ENCODE measurements at regions not wholly inside any gene's neighbourhood (a gene's known extent, or its start where the extent isn't known, plus 50 kb on each side); places are given as distances from the start of the nearest gene placed in this dataset.

DNA sequence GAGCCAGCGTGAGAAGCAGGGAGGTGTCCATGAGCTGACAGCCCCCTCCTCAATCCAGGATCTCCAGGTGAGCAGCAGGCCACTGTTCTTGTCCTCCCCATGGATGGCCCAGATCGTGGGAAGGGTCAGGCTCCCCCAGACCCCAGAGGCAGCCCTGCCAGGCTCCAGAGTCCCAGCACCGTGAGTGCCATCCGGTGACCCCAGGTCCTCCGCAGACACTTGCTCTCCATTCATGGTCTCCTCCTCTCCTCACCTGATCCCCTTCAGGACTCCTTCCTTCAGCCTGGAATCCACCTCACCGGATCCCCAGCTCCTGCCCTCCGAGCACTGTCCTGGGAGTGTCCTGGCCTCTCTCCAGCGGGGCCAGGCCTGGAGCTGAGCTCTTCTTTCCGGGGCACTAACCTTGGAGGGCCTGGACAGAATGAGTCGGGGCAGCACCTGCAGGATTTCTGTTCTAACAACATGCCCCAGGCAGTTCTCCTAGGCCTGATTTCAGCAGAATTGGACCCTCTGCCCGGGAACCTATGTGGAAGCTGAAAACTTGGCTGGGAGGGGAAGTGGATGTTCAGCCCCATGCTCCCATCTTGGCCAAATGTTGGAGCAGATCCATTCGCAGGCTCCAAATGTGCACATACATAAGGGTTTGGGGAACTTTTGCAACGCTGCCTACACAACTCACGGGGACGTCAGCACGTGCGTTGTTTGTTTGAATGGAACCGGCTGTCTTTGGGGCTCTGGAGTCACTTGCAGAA, 341.6 kb upstream of the SFSWAP start:
- H3K27me3 ChIP-seq (ENCODE audit: control insufficient read depth, insufficient read depth, low read length), result no peaks in the 10 kb centered on the region
- TF ChIP-seq, protein P1, sequence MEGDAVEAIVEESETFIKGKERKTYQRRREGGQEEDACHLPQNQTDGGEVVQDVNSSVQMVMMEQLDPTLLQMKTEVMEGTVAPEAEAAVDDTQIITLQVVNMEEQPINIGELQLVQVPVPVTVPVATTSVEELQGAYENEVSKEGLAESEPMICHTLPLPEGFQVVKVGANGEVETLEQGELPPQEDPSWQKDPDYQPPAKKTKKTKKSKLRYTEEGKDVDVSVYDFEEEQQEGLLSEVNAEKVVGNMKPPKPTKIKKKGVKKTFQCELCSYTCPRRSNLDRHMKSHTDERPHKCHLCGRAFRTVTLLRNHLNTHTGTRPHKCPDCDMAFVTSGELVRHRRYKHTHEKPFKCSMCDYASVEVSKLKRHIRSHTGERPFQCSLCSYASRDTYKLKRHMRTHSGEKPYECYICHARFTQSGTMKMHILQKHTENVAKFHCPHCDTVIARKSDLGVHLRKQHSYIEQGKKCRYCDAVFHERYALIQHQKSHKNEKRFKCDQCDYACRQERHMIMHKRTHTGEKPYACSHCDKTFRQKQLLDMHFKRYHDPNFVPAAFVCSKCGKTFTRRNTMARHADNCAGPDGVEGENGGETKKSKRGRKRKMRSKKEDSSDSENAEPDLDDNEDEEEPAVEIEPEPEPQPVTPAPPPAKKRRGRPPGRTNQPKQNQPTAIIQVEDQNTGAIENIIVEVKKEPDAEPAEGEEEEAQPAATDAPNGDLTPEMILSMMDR (IDR thresholded peaks at IDR 0.05; ENCODE audit: insufficient read depth, low read length, severe bottlenecking), result no peak
- no peak for DNase-seq (ENCODE audit: low read depth)
- no peaks in the 10 kb centered on the region for H3K36me3 ChIP-seq (ENCODE audit: control insufficient read depth, insufficient read depth, low read length)
- FAIRE-seq, result no peak
- H3K4me3 ChIP-seq (ENCODE audit: low read depth, low read length), result no peak overlapping the region

DNA sequence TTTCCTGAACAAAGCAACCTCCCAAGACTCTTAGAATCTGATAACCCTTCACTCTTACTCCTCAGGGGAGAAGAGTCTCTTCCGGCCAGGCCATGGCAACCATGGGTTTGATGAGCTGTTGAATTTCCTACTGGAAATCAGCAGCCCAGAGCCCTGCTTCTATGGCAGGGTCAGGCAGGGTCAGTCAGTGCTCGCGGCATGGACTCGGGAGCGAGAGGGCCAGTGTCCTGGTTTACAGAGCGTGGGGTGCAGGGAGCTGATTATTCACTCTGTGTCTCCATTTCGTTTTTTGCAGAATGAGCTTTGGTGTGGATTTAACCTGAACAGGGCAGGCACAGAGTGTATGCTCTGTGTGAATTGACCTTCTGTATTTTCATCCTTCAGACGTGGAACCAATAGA, 340.6 kb upstream of the SFSWAP start:
- no peak for FAIRE-seq
- no peaks in the 10 kb centered on the region for H3K27me3 ChIP-seq (ENCODE audit: control insufficient read depth, insufficient read depth, low read length)
- no peaks in the 10 kb centered on the region for H3K36me3 ChIP-seq (ENCODE audit: control insufficient read depth, insufficient read depth, low read length)
- H3K4me3 ChIP-seq (ENCODE audit: low read depth, low read length), result no peak overlapping the region
- TF ChIP-seq, protein P1 (IDR thresholded peaks at IDR 0.05; ENCODE audit: insufficient read depth, low read length, severe bottlenecking), result no peak
- DNase-seq (ENCODE audit: low read depth), result no peak

- H3K4me3 ChIP-seq (ENCODE audit: low read depth, low read length), result no peak overlapping the region
- TF ChIP-seq, protein P1 (IDR thresholded peaks at IDR 0.05; ENCODE audit: insufficient read depth, low read length, severe bottlenecking), result no peak
- FAIRE-seq (no peak), DNase-seq (ENCODE audit: low read depth) (no peak)
- no peaks in the 10 kb centered on the region for H3K27me3 ChIP-seq (ENCODE audit: control insufficient read depth, insufficient read depth, low read length)
- no peaks in the 10 kb centered on the region for H3K36me3 ChIP-seq (ENCODE audit: control insufficient read depth, insufficient read depth, low read length)
Measured at GRCh38 chr12:131370791-131371347, 340.0 kb upstream of the SFSWAP start.

DNA sequence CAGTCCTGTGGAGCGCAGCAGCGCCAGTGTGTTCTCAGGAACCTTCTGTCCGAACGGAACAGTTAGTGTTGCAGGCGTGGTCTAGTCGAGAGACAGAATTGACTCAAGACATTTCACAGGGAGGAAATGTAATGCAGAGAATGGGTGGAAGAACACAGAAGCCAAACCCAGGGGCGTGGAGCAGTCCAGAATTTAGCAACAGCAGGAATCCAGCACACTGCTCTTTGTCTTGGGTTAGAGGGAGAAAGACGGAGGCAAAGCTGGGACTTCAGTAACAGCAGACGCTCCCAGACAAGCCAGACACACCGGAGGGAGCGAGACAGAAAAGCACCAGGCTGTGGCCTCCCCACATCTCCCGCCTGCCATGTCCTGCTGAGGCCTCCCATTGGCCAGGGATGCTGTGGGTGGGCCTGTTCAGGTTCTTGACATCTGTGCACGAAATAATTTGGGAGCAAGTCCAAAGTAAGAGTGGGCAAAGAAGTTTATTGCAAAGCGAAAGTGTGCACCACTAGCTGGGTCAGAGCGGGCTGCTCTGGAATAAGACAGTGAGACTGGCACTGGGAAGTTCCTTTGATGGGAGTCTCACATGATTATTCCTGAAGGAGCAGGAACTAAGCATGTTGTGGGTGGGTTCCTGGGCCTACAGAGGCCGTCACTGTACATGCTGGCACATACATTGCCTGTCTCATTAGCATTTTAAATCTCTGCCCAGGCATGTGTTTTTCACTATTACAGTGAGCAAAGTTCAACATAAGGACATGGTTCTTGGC, 339.3 kb upstream of the SFSWAP start:
- TF ChIP-seq, protein P1 (IDR thresholded peaks at IDR 0.05; ENCODE audit: insufficient read depth, low read length, severe bottlenecking), result no peak
- H3K36me3 ChIP-seq (ENCODE audit: control insufficient read depth, insufficient read depth, low read length), result no peaks in the 10 kb centered on the region
- H3K27me3 ChIP-seq (ENCODE audit: control insufficient read depth, insufficient read depth, low read length), result no peaks in the 10 kb centered on the region
- FAIRE-seq, result no peak
- no peak overlapping the region for H3K4me3 ChIP-seq (ENCODE audit: low read depth, low read length)
- DNase-seq (ENCODE audit: low read depth), result no peak

- TF ChIP-seq, protein P1 (IDR thresholded peaks at IDR 0.05; ENCODE audit: insufficient read depth, low read length, severe bottlenecking), result no peak
- FAIRE-seq, result no peak
- no peak overlapping the region for H3K4me3 ChIP-seq (ENCODE audit: low read depth, low read length)
- DNase-seq (ENCODE audit: low read depth), result no peak
- H3K36me3 ChIP-seq (ENCODE audit: control insufficient read depth, insufficient read depth, low read length), result no peaks in the 10 kb centered on the region
- no peaks in the 10 kb centered on the region for H3K27me3 ChIP-seq (ENCODE audit: control insufficient read depth, insufficient read depth, low read length)
Measured at GRCh38 chr12:131372171-131372475, 338.8 kb upstream of the SFSWAP start.
